GM21447 (cell line): ENCODE measurements at regions not wholly inside any gene's neighbourhood (a gene's known extent, or its start where the extent isn't known, plus 50 kb on each side); places are given as distances from the start of the nearest gene placed in this dataset.

Experiments used
- ATAC-seq: cut with Tn5 transposase; IDR thresholded peaks from one replicate; pipeline ENCODE4 v1.9.1; 2021; ENCODE audit not compliant: unreplicated experiment

DNA sequence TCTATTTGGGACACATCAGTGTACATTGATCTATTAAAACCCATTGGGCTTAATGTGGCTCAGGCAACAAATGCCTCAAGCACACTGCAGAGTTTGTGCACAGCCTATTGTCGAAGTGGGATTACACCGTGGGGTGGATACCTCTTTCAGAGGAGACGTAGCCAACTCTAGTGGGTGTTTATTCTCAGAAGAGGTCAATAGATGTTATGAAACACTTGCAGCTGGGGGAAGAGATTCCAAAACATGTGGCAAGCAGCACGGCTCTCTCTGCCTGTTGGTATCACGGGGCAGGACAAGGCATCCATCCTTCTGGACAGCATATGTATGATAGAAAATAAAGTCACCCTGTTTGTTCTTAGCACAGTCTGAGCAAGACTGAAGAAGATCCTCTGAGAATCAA is 121.4 kb upstream of the COPS8 start:
- no peak for ATAC-seq

DNA sequence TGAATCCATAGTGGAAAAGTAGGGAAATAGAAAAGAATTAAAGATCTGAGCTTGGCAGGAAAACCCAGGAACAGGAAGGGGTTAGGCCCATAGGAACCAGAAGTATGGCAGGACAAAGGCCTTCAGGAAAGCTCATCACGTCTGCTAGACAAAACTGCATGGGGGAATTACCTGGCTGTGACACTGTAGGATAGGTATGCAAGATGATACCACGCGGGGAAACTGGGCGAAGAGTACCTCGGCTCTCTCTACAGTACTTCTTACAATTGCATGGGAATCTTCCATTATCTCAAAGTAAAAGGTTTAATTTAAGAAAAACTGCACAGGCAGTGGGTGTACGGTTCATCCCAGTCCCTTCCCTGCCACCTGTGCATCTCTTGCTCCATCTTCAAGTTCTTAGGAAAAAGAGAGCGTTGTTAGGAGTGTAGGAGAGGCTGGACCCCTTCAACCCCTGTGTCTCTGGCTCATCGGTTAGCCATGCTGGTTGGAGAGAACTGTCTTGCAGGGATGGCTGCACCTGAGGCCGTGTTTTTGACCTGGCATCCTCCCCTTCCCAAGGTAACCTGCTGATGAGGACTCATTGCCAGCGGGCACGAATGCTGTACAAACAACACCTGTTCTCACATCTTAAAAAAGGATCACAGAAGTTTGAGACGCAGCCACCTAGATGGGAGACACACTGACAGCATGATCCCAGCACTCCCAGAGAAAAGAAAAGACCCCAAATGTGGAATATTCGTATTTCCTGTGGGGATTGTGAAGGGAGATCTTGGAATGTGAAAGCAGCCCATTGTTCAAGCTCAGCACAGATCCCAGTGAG is 120.5 kb upstream of the COPS8 start:
- ATAC-seq, result no peak

DNA sequence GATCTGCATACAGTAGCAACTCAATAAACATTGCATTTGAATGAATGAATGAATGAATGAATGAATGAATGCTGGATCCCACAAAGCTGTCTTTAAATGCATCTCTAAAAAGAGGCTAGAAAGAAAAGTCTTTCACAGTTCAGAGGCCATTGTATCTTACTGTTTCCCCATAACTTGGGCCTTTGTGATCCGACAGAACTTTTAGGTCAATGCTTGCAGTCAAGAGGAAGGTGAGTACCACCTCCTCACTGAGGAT is 119.9 kb upstream of the COPS8 start:
- no peak for ATAC-seq

DNA sequence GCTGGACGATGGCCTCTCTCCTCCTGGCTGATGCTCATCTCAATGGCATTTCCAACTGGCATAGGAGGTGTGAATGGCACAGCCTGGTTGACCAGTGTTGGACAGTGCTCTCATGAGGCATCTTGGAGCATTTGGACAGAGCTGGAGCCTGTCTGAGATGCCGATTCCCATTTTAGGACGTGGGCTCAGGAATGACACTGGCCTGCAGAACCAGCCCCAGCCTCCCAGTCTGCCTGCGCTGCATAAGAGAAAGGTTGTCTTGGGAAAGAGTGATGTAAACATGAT is 118.2 kb upstream of the COPS8 start:
- ATAC-seq, result no peak

DNA sequence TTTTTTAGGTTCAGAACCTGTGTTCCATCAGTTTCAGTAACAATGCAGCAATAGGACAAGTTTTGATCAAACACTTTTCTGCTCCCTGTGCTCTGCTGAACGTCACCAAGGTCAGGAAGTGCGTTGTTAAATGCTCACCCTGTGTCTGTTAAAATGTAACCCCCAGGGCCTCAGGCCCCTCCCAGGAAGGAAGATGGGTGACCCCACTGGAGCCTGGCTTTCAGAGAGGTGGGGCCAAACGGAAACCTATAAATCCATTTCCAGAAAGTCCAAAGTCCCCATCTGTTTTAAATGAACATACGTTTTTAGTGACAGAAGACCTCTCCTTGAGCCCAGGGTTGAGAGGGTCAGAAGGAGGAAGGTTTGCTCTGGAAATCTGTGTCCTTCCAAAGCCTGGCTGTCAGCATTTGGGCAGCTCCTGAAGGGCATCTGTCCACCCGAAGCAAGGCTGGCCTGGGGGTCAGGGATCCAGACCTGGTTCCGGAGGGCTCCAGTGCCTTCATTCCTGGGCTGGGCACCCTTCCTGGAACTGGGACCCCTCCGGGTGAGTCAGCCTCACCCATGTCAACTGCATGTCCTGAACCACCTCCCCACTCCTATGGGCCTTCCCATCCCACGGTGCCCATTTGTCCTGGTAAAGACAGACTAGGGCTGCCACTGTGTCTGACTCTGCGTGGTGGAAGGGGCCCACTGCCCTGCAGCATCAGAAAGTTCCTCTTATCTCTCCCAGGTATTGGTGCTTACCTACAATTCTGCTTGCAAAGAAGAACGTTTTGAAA is 117.4 kb upstream of the COPS8 start:
- peak; percentile 78 for ATAC-seq

DNA sequence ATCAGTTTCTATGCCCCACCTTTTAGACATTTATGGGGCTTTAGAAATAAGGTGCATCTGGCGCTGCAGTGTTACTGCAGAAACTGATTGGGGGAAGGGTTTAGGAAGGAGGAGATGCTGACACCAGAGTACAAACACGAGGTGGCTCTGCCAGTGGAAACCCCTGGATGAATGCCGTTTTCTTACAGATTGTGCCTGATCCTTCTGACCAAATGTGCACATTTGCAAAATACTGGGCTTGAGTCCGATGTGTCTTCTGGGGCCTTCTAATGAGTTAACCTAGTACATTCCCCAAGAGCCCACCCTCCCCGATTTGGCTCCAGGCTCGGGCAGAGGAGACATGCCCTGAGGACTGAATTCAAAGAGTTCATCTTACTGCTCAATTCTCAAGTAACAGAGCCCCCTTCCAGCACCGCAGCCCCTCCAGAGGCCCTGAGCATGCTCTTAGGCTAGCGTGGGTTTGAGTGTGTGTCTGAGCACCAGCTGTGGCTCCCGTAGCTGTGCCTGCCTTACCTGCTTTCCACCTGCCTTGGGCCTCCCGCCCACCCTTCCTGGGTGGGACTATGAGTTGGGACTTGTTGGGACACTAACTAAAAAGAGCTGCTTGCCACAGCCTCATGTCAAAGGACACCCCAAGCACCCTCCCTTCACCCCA is 116.7 kb upstream of the COPS8 start:
- no peak for ATAC-seq

DNA sequence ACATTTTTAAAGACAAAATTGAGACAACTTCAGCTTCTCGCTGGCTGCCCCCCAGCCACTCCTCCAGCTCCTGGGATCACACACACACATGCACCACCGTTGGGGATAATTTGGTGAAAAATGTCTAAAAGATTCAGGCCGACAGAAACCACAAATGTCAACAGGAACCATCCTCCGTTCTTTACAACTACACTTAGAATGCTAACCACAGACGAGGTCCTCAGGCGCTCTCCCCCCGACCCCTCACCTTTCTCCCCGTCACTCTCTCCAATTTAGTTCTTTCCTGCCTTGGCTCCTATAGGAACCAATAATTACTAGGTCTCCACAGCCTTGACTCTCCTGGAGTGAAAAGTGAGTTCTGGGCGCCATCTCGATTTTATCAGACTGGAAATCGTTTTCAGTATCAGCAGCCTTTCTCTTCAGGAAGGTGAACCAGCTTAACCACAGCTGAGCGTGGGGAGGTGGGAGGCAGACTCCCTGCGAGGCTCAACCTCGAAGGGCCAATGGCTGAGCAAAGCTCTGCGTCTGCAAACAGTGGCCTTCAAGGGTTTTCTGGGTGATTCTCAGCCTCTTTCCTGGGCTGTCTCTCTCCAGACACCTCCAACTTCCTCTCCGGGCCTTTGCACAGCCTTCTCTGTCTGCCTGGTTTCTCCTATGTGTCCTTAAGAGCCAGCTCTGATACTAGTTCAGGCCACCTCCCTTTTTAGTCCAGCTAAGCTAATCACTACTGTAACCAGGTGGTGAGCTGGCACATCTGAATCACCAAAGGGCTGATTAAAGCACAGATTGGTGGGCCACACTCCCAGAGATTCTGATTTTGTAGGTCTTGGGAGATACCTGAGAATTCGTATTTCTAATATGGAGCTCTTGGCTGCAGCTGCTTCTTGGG is 115.7 kb upstream of the COPS8 start:
- no peak for ATAC-seq

DNA sequence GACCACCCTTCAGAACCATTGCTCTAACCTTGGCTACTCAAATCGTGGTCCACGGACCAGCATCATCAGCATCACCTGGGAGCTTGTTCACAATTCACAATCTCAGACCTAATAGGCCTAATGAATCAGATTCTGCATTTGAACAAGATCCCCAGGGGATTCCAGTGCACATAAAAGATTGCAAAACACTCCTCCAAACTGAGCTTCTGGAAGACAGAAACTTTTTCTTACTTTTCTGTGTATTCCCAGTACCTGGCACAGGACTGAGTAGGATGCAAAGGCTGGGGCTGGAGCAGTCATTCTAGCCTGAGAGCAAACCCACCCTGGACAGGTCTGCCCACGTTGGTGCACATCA is 115.1 kb upstream of the COPS8 start:
- ATAC-seq, result no peak

DNA sequence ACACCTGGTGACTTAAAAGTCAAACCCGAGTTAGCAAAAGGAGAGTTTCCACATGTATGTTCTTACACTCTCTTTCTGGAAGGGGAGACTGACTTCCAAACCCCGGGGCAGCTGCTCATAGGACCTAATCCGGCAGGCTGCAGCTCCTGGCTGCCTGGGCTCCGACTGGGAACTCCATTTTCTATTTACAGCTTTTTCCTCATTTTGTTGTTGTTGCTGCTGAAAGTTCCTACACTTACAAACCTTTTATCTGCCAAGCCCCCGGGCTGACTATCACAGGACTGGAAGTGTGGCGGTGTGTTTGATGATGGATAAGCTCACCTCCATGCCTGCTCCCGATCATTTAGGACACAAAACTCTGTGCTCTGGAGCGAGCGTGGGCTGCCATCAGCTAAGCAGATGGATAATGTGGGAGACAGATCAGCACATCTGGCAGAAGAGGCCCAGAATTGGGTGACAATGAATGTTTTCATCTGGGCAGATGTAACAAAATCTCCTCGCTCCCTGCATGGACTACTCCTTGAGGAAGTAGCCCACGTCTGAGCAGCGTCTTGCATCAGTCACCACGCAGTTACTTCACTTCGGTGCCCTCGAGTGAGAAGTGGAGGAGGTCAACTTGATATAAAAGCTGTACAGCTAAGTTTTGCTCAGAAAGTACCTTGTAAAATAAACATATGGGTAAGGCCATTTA is 114.4 kb upstream of the COPS8 start:
- no peak for ATAC-seq

DNA sequence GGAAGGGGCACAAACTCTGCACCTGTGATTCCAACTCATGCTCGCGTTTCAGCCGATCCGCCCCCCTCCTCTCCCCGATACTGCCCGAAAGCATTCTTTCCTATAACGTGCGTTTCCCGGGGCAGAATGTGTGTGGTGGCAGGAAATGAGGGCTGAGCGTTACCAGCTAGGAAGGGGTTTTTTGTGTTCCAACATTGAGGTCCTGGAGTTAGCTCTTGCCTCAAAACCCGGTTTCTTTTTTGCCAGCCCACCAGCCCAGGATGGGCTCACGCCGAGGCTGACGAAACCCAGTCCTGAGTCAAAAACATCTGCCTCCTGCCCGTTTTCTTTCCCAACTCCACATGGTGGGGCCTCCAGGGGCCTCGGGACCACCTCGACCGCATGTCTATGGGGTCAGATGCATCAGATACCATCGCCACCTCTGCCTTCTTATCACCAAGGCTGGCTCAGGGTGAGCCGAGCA is 113.7 kb upstream of the COPS8 start:
- no peak for ATAC-seq

DNA sequence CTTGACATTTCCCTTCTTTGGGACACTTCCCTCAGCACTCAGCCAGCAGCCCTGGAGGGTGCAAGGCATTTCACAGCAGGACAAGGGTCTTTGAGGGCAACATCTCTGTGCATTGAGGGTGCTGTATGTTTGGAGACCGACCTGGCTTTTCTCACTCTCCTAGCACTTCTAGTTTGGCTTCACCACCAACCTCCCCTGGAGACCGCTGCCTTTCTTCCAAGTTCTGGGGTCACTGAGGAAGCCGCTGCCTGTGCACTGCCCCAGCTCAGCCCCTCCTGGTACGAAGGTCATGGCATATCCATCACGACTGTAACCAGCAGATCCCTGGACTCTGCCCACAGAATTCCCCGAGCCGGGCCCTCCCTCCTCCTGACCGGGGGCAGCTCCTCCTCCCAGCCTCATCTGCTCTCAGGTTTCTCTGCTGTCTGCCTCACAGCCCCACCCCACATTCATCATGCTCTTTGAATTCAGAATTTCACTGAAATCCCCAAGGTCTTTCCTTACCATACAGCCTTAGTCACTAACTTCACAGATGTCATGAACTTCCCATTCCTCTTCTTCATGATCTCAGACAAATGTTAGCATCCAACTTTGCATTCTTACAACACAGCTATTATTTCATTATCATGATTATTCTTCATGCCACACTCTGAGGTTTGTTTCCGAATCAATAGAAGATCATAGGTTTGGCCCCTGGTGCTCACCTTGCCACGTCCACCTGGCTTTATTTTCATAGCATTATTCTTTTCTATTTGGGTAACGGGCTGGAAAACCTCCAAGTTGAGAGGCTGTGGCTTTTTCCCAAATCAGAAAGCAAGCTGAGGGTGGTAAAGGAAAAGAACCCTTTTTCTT is 113.0 kb upstream of the COPS8 start:
- ATAC-seq, result no peak

DNA sequence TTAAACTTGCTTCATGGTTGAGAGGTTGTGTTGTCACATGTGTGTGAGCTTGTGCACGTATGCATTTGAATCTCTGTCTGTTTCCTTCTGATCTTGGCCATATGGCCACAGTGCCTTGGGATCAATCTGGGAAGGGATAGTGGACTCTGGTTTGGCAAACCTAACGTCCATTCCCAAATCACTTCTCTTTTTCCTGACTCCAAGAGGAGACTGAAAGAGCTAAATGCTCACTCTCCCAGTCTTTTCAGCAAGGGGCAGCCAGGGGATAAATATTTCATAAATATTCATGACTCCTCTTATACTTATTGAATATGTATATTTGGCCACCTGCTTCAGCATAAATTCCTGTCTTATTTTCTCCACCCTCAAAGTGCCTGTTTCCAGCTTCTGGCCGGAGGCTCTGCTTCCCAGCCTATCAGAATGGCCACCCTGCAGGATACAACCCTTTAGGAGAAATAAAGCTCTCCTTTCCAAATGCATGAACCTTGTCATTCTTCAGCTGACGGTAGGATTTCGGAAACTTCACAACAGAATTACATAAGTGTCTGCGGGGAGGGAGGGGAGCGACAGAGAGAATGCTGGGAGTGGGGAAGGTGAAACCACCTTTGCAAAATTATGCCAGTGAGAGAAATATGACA is 112.2 kb upstream of the COPS8 start:
- no peak for ATAC-seq

DNA sequence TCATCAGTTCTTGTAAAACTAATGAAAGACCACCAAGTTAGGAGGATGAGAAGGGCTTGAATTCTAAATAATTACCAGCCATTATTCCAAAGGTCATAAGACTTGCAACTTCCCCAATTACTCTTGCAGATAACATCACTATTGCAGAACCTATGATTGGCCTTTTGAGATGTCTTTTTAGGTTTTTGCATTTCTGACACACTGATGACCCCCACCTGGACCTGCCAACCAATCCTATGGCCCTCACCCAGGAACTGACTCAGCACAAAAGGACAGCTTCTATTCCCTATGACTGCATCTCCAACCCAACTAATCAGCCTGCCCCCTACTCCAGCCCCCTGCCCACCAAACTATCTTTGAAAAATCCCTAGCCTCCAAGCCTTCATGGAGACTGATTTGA is 111.5 kb upstream of the COPS8 start:
- no peak for ATAC-seq

DNA sequence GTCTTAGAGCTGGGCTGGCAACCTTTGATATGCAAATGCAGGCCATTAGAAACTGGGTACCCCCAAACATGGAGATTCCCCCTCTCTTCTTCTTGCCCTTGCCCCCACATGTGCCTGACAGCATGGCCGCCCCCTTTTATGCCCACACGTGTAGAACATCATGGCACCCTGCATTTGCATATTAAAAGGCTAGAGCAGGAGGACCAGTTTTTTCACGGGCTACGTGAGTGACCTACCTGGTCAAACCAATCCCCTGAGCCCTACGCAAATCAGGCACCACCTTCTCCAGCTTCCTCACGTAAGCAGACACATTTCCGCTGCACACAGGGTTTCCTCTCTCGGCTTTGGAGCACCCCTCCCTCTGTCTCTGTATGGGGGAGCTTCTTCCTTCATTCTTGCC is 110.9 kb upstream of the COPS8 start:
- no peak for ATAC-seq

DNA sequence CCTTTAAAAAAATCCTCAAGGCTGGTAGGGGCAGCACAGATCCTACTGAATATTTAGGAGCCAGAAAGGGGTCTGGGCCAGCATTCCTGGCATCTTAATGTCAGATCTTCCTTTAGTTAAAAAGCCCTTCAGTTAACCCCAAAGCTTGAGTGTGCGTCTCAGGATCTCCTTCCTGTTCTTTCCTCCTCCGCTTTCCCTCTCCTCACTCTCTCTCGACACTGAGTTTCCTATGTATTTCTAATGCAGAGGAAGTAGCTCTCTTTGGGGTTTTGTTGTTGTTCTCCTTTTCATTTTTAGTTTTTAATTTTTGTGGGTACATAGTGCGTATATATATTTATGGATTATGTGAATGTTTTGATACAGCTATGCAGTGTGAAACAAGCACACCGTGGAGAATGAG is 109.9 kb upstream of the COPS8 start:
- no peak for ATAC-seq

DNA sequence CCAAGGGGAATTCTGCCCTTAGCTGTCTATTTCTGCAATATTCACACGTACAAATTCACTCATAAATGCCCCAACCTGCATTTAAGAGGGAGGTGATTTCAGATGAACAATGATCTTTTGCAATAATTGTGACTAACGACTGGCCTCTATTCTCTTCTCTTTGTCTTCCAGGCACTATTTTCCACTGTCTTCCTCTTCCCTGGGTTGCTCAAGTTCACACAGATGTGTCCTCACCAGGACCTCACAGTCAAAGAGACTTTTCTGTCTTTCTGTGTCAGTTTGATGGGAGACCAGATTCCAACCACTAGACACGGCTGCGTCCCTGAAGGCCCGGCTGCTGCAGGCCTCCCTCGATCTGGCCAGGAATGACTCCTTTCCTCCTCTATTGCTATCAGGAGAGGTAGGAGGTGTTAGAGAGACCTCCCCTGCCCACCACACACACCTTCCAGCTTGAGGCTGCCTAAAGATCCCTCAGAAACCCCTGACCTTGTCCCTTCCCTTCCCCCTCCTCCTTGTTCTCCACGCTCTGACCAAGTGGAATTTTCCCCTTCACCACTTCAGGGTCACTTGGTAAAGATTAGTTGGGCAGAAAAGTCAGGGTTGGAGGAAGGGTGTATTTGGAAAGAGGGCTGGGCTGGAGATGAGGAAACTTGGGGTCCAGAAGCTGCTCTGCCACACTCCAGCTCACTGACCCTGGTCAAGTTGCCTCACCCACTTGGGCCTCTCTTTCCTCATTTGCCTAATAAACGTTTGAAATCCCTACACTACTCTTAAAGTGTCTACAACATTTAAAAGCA is 109.2 kb upstream of the COPS8 start:
- no peak for ATAC-seq

DNA sequence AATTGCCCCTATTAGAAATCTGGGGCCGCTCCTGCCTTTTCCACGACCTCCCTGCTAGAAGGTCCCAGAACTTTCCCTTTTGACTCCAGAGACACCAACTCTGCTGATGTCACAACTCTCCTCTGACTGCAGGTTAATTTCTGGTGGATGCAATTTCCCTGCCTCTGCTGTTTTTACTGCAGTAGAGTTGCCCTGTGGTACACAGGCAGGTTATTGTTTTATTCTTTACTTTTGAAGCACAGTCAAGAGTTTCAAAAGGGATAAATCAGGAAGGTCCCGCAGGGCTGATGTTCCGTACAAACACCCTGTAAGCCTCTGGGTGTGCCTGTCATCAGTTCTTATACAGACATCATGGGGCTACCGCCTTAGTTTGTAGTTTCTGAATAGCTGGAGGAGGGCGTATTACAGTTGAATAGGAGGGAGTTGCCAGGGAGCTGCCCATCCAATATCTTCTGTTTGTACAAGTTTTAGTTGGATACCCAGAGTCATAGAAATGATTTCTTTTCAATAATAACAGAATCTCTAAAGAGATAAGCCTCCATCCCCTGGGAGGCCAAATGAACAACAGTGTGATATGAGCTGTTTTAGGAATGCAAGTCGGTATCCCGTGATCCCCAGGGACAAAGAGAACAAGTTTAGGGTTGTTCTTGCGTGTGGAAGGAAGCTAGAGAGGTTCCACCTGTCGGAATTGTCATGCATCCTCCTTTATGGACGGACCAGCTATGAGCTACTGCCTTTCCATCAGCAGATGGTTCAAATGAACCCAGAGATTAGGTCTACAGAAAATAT is 108.4 kb upstream of the COPS8 start:
- ATAC-seq, result no peak

DNA sequence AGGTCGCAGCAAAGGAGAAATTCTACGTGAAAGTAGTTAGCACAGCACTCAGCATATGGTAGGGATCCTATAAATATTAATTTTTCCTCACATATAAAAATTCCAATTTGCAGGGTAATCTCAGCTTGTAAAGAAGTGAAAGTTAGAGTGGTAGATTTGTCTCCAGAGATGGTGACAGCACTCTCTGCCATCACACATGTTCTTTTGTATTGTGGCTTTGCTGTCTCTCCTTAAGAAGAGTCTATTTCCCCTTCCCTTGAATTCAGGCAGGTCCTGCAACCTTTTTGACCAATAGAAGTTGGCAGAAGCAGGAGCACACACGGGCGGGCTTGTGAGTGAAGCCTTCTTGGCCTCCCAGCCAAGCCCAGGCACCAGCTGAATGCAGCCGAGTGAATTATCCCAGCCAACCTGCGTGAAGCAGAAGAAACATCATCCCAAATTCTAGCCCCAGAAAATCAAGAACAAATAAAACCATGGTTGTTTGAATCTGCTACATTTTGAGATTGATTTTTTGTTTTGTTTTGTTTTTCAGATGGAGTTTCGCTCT is 107.8 kb upstream of the COPS8 start:
- ATAC-seq, result no peak
